ENCODE measurements at regions not wholly inside any gene's neighbourhood (a gene's known extent, or its start where the extent isn't known, plus 50 kb on each side); places are given as distances from the start of the nearest gene placed in this dataset.
A peak's percentile ranks its signal among the peaks of the same experiment; 100 is the strongest.

DNA sequence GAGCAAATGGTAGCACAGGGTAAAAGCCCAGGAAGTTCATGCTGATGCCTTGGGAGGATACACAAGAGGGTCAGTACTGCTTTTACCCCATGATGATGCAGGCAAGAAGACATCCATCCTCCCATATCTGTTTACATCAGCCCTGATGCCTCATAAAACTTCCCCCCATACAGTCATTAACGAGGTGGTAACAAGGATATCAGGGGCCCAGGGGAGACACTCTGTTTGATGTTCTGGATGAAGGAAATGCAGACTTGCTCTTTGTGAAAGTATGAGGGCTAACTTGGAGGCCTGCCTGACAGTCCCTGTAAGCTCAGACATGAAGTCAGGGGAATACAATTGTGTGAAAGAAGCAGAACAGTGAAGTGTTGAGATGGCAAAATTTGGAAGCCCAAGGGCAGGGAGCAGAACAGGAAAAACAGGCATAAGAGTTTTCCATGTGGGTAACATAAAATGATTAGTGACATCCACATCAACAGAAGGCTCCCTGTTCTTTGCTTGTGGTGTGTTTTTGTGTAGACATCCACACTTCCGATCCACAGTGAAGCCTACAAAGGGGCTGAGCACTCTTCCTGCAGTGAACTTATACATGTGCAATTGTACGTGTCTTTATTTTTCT lies 813.4 kb downstream of the MAFB start:
- Histone ChIP-seq H3K4me1 (ENCODE audit: control insufficient read depth, extremely low read depth, insufficient read depth, low read length) (peaks cover 2% of the 10 kb centered on the region), H3K27me3 (ENCODE audit: control insufficient read depth in 2 of 2, insufficient read depth in 2 of 2, low read length in 2 of 2) (peaks cover 0 to 2% of the 10 kb centered on the region in 2 experiments), H3K9me1 (replicated peaks; ENCODE audit: control insufficient read depth, extremely low read depth, insufficient read depth, low read length) (no peaks in the 10 kb centered on the region), H3K9me3 (replicated peaks; ENCODE audit: control insufficient read depth, insufficient read depth, low read length) (no peaks in the 10 kb centered on the region), H3K4me3 (replicated peaks in 1 of 3; ENCODE audit: insufficient read depth in 1 of 3, low read depth in 1 of 3, low read length in 3 of 3) (no peak overlapping the region), H3K27ac (ENCODE audit: insufficient read depth, low read depth, low read length) (no peak overlapping the region), H2AFZ (ENCODE audit: low read depth, low read length) (no peak overlapping the region), H3K4me2 (ENCODE audit: insufficient read depth, low read length) (no peak overlapping the region), H3K79me2 (ENCODE audit: control insufficient read depth, insufficient read depth, low read length) (no peaks in the 10 kb centered on the region), H3K36me3 (ENCODE audit: control insufficient read depth in 2 of 2, extremely low read depth in 1 of 2, insufficient read depth in 2 of 2, low read length in 2 of 2) (no peaks in the 10 kb centered on the region), H3K9ac (replicated peaks; ENCODE audit: extremely low read depth, insufficient read depth, low read length) (no peak overlapping the region), H4K20me1 (replicated peaks; ENCODE audit: control insufficient read depth, extremely low read depth, insufficient read depth, low read length) (no peaks in the 10 kb centered on the region)
- TF ChIP-seq GATA2 (IDR thresholded peaks at IDR 0.05; ENCODE audit: insufficient read depth, insufficient read length, low read depth, low read length), result no peak
- no peak for TF ChIP-seq MYC (IDR thresholded peaks at IDR 0.05; ENCODE audit: low read depth, low read length)
- BruUV-seq (replicated peaks), result no TSS peak
- FAIRE-seq (no peak), DNase-seq (ENCODE audit: low read depth, low spot score) (no peak)
- ChIA-PET POLR2A (no interaction called here), CTCF (interaction anchor here (1.9 kb wide), 1 partner anchor 607 kb away, joined by 9 read pairs; no protein-coding TSS in a partner anchor)
- intact Hi-C loops (cut with micrococcal nuclease) (no loop called here), dilution Hi-C loops (cut with MboI; ENCODE audit: extremely low pct_ligation_motif_present, low sequenced_read_pairs) (no loop called here)

DNA sequence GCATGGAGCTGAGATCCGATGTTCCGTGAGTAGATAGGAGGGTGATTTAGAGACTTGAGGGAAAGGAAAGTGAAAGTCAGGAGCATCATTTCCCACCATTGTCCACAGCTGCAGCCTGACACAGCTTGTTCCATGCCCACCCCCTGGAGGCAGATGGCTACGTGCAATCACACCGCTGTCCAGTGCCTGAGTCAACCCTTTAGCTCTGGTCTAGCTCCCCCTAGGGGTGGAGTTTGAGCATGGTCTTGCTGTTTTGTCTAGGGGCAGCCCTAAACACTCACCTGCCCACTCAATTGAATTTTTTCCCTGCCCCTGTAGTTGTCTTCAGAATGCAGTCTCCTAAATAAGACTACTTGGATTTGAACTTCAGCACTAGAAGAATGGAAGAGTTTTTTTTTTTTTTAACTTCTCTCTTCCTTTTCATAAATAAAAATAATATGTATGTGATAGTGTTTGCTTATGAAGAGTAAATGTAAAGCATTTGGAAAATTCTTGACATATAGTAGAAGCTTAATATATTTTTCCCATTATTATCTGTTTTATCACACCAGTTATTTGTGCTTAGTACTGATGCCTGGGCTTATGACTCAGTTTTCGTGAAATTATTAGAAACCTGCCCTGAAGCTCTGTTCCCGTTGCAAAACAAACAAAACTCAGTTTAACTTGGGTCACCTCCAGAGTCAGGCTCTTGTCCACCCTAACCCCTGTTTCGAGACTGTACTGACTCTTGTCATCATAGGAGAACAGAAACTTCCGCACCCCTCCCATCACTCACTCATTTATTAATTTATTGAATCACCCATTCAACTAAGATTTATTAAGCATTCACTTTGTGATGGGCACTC lies 814.8 kb downstream of the MAFB start:
- Histone ChIP-seq H3K79me2 (ENCODE audit: control insufficient read depth, insufficient read depth, low read length) (no peaks in the 10 kb centered on the region), H3K27me3 (ENCODE audit: control insufficient read depth in 2 of 2, insufficient read depth in 2 of 2, low read length in 2 of 2) (peaks cover 0 to 2% of the 10 kb centered on the region in 2 experiments), H3K4me1 (ENCODE audit: control insufficient read depth, extremely low read depth, insufficient read depth, low read length) (peaks cover 2% of the 10 kb centered on the region), H3K9me3 (replicated peaks; ENCODE audit: control insufficient read depth, insufficient read depth, low read length) (no peaks in the 10 kb centered on the region), H4K20me1 (replicated peaks; ENCODE audit: control insufficient read depth, extremely low read depth, insufficient read depth, low read length) (no peaks in the 10 kb centered on the region), H3K36me3 (ENCODE audit: control insufficient read depth in 2 of 2, extremely low read depth in 1 of 2, insufficient read depth in 2 of 2, low read length in 2 of 2) (no peaks in the 10 kb centered on the region), H3K4me3 (replicated peaks in 1 of 3; ENCODE audit: insufficient read depth in 1 of 3, low read depth in 1 of 3, low read length in 3 of 3) (peak overlapping the region in 1 of 3 experiments; percentile 32), H3K27ac (ENCODE audit: insufficient read depth, low read depth, low read length) (no peak overlapping the region), H2AFZ (ENCODE audit: low read depth, low read length) (peak overlapping the region; percentile 47), H3K4me2 (ENCODE audit: insufficient read depth, low read length) (peak overlapping the region; percentile 33), H3K9me1 (replicated peaks; ENCODE audit: control insufficient read depth, extremely low read depth, insufficient read depth, low read length) (no peaks in the 10 kb centered on the region), H3K9ac (replicated peaks; ENCODE audit: extremely low read depth, insufficient read depth, low read length) (no peak overlapping the region)
- FAIRE-seq, result peak; percentile 86
- CTCF ChIA-PET, result interaction anchor here (0.6 to 2.9 kb wide), 36 partner anchors 9 to 1089 kb away, joined by 3 to 157 read pairs (median 4); no protein-coding TSS in a partner anchor
- POLR2A ChIA-PET, result interaction anchor here (1.1 kb wide), 1 partner anchor 605 kb away, joined by 5 read pairs; no protein-coding TSS in a partner anchor
- DNase-seq (ENCODE audit: low read depth, low spot score), result peak; percentile 90
- no TSS peak for BruUV-seq (replicated peaks)
- no peak for TF ChIP-seq POLR2AphosphoS5 (IDR thresholded peaks at IDR 0.05; ENCODE audit: insufficient read depth, low read depth, low read length)
- peak; percentile 3 for TF ChIP-seq JUN (IDR thresholded peaks at IDR 0.05; ENCODE audit: borderline replicate concordance, insufficient read depth, insufficient read length, low read depth)
- TF ChIP-seq GATA2 (IDR thresholded peaks at IDR 0.05; ENCODE audit: insufficient read depth, insufficient read length, low read depth, low read length), result no peak
- TF ChIP-seq, protein P1, sequence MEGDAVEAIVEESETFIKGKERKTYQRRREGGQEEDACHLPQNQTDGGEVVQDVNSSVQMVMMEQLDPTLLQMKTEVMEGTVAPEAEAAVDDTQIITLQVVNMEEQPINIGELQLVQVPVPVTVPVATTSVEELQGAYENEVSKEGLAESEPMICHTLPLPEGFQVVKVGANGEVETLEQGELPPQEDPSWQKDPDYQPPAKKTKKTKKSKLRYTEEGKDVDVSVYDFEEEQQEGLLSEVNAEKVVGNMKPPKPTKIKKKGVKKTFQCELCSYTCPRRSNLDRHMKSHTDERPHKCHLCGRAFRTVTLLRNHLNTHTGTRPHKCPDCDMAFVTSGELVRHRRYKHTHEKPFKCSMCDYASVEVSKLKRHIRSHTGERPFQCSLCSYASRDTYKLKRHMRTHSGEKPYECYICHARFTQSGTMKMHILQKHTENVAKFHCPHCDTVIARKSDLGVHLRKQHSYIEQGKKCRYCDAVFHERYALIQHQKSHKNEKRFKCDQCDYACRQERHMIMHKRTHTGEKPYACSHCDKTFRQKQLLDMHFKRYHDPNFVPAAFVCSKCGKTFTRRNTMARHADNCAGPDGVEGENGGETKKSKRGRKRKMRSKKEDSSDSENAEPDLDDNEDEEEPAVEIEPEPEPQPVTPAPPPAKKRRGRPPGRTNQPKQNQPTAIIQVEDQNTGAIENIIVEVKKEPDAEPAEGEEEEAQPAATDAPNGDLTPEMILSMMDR (IDR thresholded peaks at IDR 0.05; ENCODE audit: extremely low read depth in 1 of 2, insufficient read depth in 1 of 2, low read depth in 1 of 2, low read length in 2 of 2), result peak; percentile 96 to 98
- TF ChIP-seq, protein P2, sequence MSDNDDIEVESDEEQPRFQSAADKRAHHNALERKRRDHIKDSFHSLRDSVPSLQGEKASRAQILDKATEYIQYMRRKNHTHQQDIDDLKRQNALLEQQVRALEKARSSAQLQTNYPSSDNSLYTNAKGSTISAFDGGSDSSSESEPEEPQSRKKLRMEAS (IDR thresholded peaks at IDR 0.05; ENCODE audit: insufficient read depth, insufficient read length), result peak; percentile 25
- no peak for TF ChIP-seq FOS (IDR thresholded peaks at IDR 0.05; ENCODE audit: borderline replicate concordance, insufficient read depth, low read length)
- TF ChIP-seq POLR2A (IDR thresholded peaks at IDR 0.05; ENCODE audit: low read depth, low read length), result no peak
- TF ChIP-seq EZH2 (IDR thresholded peaks at IDR 0.05; ENCODE audit: borderline replicate concordance, low read depth, low read length, severe bottlenecking), result no peak
- no peak for TF ChIP-seq MYC (IDR thresholded peaks at IDR 0.05; ENCODE audit: low read depth, low read length)
- intact Hi-C loops (cut with micrococcal nuclease), result loop anchor here (1.0 kb wide), 5 partner anchors 214 to 762 kb away; no protein-coding TSS in a partner anchor
- dilution Hi-C loops (cut with MboI; ENCODE audit: extremely low pct_ligation_motif_present, low sequenced_read_pairs), result no loop called here
